Neural crest cell (in vitro differentiated cells): ENCODE measurements at regions not wholly inside any gene's neighbourhood (a gene's known extent, or its start where the extent isn't known, plus 50 kb on each side); places are given as distances from the start of the nearest gene placed in this dataset.

Experiments
- DNase-seq: peaks from one replicate; pipeline ENCODE4 v3.0.0; 2021; ENCODE audit warnings: low read depth, mixed read lengths, low spot score
- H3K27ac Mint-ChIP-seq: one replicate; pipeline ENCODE4 v1.8.0; 2021; ENCODE audit warnings: mild to moderate bottlenecking, mixed read lengths; ENCODE audit not compliant: unreplicated experiment
- H3K27me3 Mint-ChIP-seq: 2 replicates; pipeline ENCODE4 v1.8.0; 2021; ENCODE audit warnings: low read depth, mild to moderate bottlenecking, mixed read lengths
- H3K36me3 Mint-ChIP-seq: 2 replicates; pipeline ENCODE4 v1.8.0; 2021; ENCODE audit warnings: low read depth, mild to moderate bottlenecking, mixed read lengths
- H3K4me1 Mint-ChIP-seq: 2 replicates; pipeline ENCODE4 v1.8.0; 2021; ENCODE audit warnings: mixed read lengths
- H3K4me3 Mint-ChIP-seq: one replicate; pipeline ENCODE4 v1.8.0; 2021; ENCODE audit warnings: mild to moderate bottlenecking, mixed read lengths
- H3K9me3 Mint-ChIP-seq: 2 replicates; pipeline ENCODE4 v1.8.0; 2021; ENCODE audit warnings: mixed read lengths
- TF ChIP-seq, protein P1 (sequence below): fragments of 200-600 bp; sonication (generic); conservative IDR thresholded peaks from 2 replicates; pipeline ENCODE4 v1.5.0; 2021; ENCODE audit warnings: antibody characterized with exemption, mild to moderate bottlenecking

DNA sequence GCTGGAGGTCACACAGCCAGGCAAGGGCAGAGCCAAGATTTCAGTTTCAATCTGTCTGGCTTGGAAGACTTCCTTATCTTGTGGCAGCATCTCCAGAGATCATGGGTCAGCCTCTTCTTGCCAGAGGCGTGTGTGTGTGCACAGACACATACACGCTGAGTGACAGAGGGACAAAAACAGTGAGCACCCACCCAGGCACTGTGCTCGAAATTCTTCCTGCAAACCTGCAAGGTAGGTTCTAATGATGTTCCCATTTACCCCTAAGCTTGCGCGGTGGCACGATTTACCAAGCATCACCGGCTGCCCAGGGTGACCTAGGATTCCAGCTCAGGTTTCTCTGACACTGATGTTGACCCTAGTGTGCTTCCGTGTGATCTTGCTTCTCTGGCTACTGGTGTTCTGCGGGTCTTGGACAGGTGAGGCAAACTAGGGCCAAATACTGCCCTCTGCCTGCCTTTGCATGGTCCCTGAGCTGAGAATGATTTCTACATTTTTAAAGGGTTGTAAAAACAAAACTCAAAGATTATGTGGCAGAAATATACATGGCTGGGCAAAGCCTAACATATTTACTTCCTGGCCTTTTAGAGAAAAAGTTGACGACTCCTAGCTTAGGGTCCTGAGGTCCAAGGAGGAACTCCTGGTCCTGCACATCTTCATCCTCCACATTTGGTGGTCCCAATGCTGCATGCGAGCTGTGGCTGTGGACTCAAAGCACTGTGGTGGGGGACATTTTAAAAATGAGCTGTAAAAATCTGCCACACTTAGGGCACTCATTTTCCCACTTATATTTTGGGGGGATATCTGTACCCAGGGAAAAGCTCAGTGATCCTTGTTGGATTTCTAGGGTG, 268.5 kb downstream of the RPS24 start:
- no peak for DNase-seq
- peak overlapping the region; percentile 86 for H3K4me3 Mint-ChIP-seq
- H3K4me1 Mint-ChIP-seq = peaks cover 58% of the 10 kb centered on the region
- H3K27ac Mint-ChIP-seq = peak overlapping the region; percentile 97
- TF ChIP-seq, protein P1, sequence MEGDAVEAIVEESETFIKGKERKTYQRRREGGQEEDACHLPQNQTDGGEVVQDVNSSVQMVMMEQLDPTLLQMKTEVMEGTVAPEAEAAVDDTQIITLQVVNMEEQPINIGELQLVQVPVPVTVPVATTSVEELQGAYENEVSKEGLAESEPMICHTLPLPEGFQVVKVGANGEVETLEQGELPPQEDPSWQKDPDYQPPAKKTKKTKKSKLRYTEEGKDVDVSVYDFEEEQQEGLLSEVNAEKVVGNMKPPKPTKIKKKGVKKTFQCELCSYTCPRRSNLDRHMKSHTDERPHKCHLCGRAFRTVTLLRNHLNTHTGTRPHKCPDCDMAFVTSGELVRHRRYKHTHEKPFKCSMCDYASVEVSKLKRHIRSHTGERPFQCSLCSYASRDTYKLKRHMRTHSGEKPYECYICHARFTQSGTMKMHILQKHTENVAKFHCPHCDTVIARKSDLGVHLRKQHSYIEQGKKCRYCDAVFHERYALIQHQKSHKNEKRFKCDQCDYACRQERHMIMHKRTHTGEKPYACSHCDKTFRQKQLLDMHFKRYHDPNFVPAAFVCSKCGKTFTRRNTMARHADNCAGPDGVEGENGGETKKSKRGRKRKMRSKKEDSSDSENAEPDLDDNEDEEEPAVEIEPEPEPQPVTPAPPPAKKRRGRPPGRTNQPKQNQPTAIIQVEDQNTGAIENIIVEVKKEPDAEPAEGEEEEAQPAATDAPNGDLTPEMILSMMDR = no peak
- H3K9me3 Mint-ChIP-seq = no peaks in the 10 kb centered on the region
- peaks cover 2% of the 10 kb centered on the region for H3K27me3 Mint-ChIP-seq
- H3K36me3 Mint-ChIP-seq = peaks cover 2% of the 10 kb centered on the region

DNA sequence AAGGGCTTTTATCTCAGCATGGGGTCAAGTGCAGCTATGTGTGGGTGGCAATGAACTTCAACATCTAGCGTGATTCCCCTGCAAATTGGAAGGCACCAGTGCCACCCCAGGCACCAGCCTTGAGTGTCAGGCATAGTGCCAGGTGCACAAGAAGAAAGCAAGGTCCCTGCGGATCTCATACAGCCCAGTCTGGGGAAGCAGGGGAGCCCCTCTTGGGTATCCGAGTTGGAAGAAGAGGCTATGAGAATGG, 269.0 kb downstream of the RPS24 start:
- H3K9me3 Mint-ChIP-seq = no peaks in the 10 kb centered on the region
- peak overlapping the region; percentile 97 for H3K27ac Mint-ChIP-seq
- TF ChIP-seq, protein P1 = no peak
- peak overlapping the region; percentile 86 for H3K4me3 Mint-ChIP-seq
- DNase-seq = no peak
- peaks cover 2% of the 10 kb centered on the region for H3K36me3 Mint-ChIP-seq
- H3K4me1 Mint-ChIP-seq = peaks cover 56% of the 10 kb centered on the region
- H3K27me3 Mint-ChIP-seq = peaks cover 2% of the 10 kb centered on the region

DNA sequence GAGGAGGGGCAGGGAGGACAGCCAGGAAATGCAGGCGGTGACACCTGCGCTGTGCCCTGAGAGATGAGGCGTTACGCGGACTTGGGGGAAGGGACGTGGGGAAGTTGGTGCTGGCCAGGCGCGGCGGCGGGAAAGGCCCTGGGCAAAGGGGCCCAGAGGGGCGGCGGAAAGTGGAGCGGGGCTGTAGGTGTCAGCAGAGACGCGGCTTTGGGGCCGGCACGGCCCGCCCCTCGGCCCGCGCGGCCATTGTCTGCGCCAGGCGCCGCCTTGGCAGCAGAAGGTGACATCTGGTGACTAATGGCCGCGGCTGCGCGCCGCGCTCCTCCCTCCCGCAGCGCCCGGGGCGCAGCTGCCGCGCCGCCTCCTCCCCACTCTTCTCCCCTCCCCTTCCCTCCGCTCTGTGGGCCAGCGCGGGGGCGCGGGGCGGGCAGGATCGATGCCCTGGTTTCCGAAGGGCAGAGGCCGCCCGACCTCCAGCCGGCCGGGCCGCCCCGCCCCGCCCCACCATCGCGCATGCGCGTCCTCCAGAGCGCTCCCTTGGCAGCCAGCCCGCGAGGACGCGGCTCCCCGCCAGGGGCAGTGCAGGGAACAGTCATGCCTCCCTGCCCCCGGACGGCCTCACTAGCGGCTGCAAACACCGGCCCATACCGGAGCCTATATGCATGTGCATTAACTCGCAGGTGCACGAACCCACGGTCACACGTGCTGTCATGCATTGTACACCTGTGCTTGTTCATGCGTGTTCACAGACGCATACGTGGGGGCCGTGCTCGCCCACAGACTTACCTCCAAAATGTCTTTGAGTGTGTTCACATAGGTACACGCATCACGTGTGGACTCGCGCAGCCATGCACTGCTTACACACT, 269.6 kb downstream of the RPS24 start:
- peaks cover 50% of the 10 kb centered on the region for H3K4me1 Mint-ChIP-seq
- H3K27me3 Mint-ChIP-seq = peaks cover 2% of the 10 kb centered on the region
- H3K9me3 Mint-ChIP-seq = no peaks in the 10 kb centered on the region
- H3K4me3 Mint-ChIP-seq = peak overlapping the region; percentile 86
- TF ChIP-seq, protein P1 = peak; percentile 79
- H3K36me3 Mint-ChIP-seq = peaks cover 2% of the 10 kb centered on the region
- peak; percentile 98 for DNase-seq
- peak overlapping the region; percentile 97 for H3K27ac Mint-ChIP-seq

DNA sequence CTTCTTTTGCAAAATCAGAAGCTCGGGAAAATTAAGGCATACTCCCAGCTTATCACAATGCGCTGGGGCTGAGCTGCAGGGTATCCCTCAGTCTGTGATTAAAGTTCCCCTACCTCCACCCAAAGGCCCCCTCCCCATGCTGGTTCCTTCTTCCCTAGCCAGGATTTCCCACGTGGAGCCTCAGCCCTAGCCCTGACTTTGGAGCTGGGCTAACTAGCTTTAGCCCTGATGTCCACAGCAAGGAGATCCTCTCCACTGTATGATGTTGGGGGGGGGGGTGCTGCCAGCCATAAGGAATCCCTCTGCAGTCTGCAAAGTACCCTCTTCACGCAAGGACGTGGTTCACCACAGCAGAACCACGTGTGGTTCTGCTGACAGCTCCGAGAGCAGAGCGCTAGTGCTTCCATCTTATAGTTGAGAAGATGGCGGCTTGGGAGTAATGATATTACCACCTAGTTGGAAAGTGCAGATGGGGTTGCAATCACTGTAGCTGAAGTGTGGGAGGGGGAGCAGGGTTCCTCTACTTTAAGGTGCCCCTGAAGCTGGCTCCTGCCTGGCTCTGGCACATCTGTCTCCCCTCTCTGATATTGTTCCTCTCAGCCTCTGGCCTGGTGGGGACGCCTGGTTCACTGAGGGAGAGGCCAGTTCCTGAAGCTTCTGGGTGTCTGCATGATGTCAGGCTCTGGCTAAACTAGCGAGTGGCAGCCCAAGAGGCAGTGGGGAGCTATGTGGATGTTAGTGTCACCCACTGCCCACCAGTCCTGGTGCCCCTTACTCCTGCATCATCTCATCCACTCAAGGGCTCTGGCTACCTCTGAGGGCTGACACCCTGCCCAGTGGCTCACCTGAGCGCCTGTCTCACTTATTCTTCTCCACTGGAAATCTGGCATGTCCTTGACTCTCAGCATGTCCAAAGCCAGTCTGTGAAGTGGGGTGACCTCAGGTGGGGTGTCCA, 270.7 kb downstream of the RPS24 start:
- peaks cover 2% of the 10 kb centered on the region for H3K27me3 Mint-ChIP-seq
- DNase-seq = no peak
- TF ChIP-seq, protein P1 = no peak
- no peak overlapping the region for H3K4me3 Mint-ChIP-seq
- no peaks in the 10 kb centered on the region for H3K9me3 Mint-ChIP-seq
- H3K4me1 Mint-ChIP-seq = peaks cover 44% of the 10 kb centered on the region
- no peak overlapping the region for H3K27ac Mint-ChIP-seq
- H3K36me3 Mint-ChIP-seq = peaks cover 2% of the 10 kb centered on the region

DNA sequence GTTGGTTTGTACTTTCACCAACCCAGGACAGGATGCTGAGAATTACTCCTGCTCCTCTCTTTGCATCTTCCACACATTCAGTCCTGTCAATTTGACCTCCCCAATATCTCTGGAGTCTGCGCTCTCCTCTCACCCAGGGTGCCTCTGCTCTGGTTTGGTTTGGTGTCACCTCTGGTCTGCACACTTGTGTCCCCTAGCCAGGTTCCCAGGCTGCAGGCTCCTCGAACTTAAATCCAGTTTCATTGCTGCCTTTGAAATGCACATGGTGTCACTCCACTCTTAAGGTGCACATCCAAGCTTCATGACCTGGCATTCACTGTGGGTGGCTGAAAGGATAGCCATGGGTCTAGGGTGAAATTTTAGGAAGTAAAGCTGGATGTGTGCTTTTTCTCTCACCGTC, 271.6 kb downstream of the RPS24 start:
- Mint-ChIP-seq H3K27me3 (peaks cover 2% of the 10 kb centered on the region), H3K4me1 (peaks cover 43% of the 10 kb centered on the region), H3K4me3 (no peak overlapping the region), H3K36me3 (peaks cover 2% of the 10 kb centered on the region), H3K9me3 (no peaks in the 10 kb centered on the region), H3K27ac (no peak overlapping the region)
- DNase-seq = no peak
- TF ChIP-seq, protein P1 = no peak
